Natural killer cell (primary cell): ENCODE measurements at regions not wholly inside any gene's neighbourhood (a gene's known extent, or its start where the extent isn't known, plus 50 kb on each side); places are given as distances from the start of the nearest gene placed in this dataset.

Experiments
- ATAC-seq, 3 donors: fragments of 150-1000 bp in 2 of 3; fragments of 200-7000 bp in 1 of 3; cut with Tn5 transposase; 1 replicate in 1 of 3; 2 replicates in 2 of 3; pipeline ENCODE4 v1.10.0; 2021; ENCODE audit warnings: mild to moderate bottlenecking in 2 of 3, moderate library complexity in 2 of 3
- DNase-seq, 2 donors: peaks; one replicate each; pipeline versions ENCODE4 v3.0.0 to v3.0.0-alpha.2; 2013 to 2021; ENCODE audit warnings: mixed read lengths in 1 of 2
- H3K27ac ChIP-seq: one replicate; pipeline ENCODE4 v1.5.1; 2013; ENCODE audit warnings: mild to moderate bottlenecking, low read length
- H3K27me3 ChIP-seq: one replicate; pipeline ENCODE4 v1.6.1; 2013; ENCODE audit warnings: low read length; ENCODE audit not compliant: control insufficient read depth, insufficient read depth
- H3K36me3 ChIP-seq: one replicate; pipeline ENCODE4 v1.6.1; 2013; ENCODE audit warnings: low read length; ENCODE audit not compliant: control insufficient read depth, insufficient read depth
- H3K4me1 ChIP-seq: one replicate; pipeline ENCODE4 v1.6.1; 2013; ENCODE audit warnings: low read length; ENCODE audit not compliant: control insufficient read depth, insufficient read depth
- H3K4me3 ChIP-seq: one replicate; pipeline ENCODE4 v1.5.1; 2013; ENCODE audit warnings: low read length
- H3K9me3 ChIP-seq: one replicate; pipeline ENCODE4 v1.6.1; 2013; ENCODE audit warnings: low read length; ENCODE audit not compliant: control insufficient read depth, insufficient read depth
- H3K27ac Mint-ChIP-seq, 2 donors: one replicate each; pipeline ENCODE4 v1.8.0; 2022; ENCODE audit warnings: mild to moderate bottlenecking in 2 of 2, mixed read lengths in 2 of 2, moderate library complexity in 1 of 2
- H3K27me3 Mint-ChIP-seq, 2 donors: one replicate each; pipeline ENCODE4 v1.8.0; 2022; ENCODE audit warnings: low read depth in 2 of 2, mixed read lengths in 2 of 2
- H3K36me3 Mint-ChIP-seq: one replicate; pipeline ENCODE4 v1.8.0; 2022; ENCODE audit warnings: mixed read lengths
- H3K4me1 Mint-ChIP-seq, 2 donors: one replicate each; pipeline ENCODE4 v1.8.0; 2022; ENCODE audit warnings: mixed read lengths in 2 of 2
- H3K4me3 Mint-ChIP-seq: one replicate; pipeline ENCODE4 v1.8.0; 2022; ENCODE audit warnings: mild to moderate bottlenecking, moderate library complexity, mixed read lengths
- H3K9me3 Mint-ChIP-seq, 2 donors: one replicate each; pipeline ENCODE4 v1.8.0; 2022; ENCODE audit warnings: mixed read lengths in 2 of 2
- CTCF ChIP-seq: fragments of 200-600 bp; IDR thresholded peaks from one replicate; pipeline ENCODE4 v1.8.0; 2022; ENCODE audit warnings: antibody characterized with exemption
- WGBS: methylation state at CpG from one replicate; pipeline ENCODE4 v1.1.7; 2013; ENCODE audit warnings: missing lambda C conversion rate; ENCODE audit not compliant: insufficient coverage; 5-methylcytosine and 5-hydroxymethylcytosine counted together
- intact Hi-C: fragments of 100-400 bp; cut with micrococcal nuclease; formaldehyde crosslinking; loops from one replicate; pipeline ENCODE4 v1.14.2; 2022

- no peaks in the 10 kb centered on the region for H3K36me3 Mint-ChIP-seq
- WGBS: 100% methylated on average over 1 of the region's 1 CpG
- Histone ChIP-seq H3K4me3 (no peak overlapping the region), H3K27me3 (no peaks in the 10 kb centered on the region), H3K9me3 (no peaks in the 10 kb centered on the region), H3K27ac (no peak overlapping the region), H3K4me1 (no peaks in the 10 kb centered on the region), H3K36me3 (no peaks in the 10 kb centered on the region)
- TF ChIP-seq CTCF: no peak
- DNase-seq: no peak
- no peak overlapping the region for H3K4me3 Mint-ChIP-seq
- no peaks in the 10 kb centered on the region for H3K4me1 Mint-ChIP-seq
- ATAC-seq: no peak
- H3K27ac Mint-ChIP-seq: no peak overlapping the region
- H3K27me3 Mint-ChIP-seq: no peaks in the 10 kb centered on the region
- peaks cover 0 to 5% of the 10 kb centered on the region in 2 donors for H3K9me3 Mint-ChIP-seq
- intact Hi-C loops: no loop called here
Measured at GRCh38 chrX:149157976-149158375, 347.1 kb downstream of the IDS start.

- Histone ChIP-seq H3K4me1 (no peaks in the 10 kb centered on the region), H3K9me3 (no peaks in the 10 kb centered on the region), H3K27ac (no peak overlapping the region), H3K4me3 (no peak overlapping the region), H3K27me3 (no peaks in the 10 kb centered on the region), H3K36me3 (no peaks in the 10 kb centered on the region)
- no peak for TF ChIP-seq CTCF
- Mint-ChIP-seq H3K36me3 (no peaks in the 10 kb centered on the region), H3K9me3 (no peaks in the 10 kb centered on the region), H3K4me3 (no peak overlapping the region), H3K27me3 (no peaks in the 10 kb centered on the region), H3K27ac (no peak overlapping the region), H3K4me1 (no peaks in the 10 kb centered on the region)
- intact Hi-C loops: no loop called here
- WGBS: no CpG with 5 or more reads among the region's 3 CpGs
- DNase-seq: no peak
- ATAC-seq: no peak
Measured at GRCh38 chrX:149152941-149153340, 352.2 kb downstream of the IDS start.

GRCh38 chrX:149151805-149152757 lies 353.0 kb downstream of the IDS start:
- no peaks in the 10 kb centered on the region for H3K9me3 ChIP-seq
- Mint-ChIP-seq H3K4me1 (no peaks in the 10 kb centered on the region), H3K27ac (no peak overlapping the region), H3K27me3 (no peaks in the 10 kb centered on the region), H3K9me3 (no peaks in the 10 kb centered on the region), H3K36me3 (no peaks in the 10 kb centered on the region), H3K4me3 (no peak overlapping the region)
- no peaks in the 10 kb centered on the region for H3K4me1 ChIP-seq
- H3K27ac ChIP-seq: no peak overlapping the region
- no peak overlapping the region for H3K4me3 ChIP-seq
- no peaks in the 10 kb centered on the region for H3K36me3 ChIP-seq
- intact Hi-C loops: no loop called here
- no peak for ATAC-seq
- no peaks in the 10 kb centered on the region for H3K27me3 ChIP-seq
- TF ChIP-seq CTCF: no peak
- no peak for DNase-seq
- 71% methylated on average over 3 of the region's 3 CpGs for WGBS
